ENCODE measurements at regions not wholly inside any gene's neighbourhood (a gene's known extent, or its start where the extent isn't known, plus 50 kb on each side); places are given as distances from the start of the nearest gene placed in this dataset.

DNA sequence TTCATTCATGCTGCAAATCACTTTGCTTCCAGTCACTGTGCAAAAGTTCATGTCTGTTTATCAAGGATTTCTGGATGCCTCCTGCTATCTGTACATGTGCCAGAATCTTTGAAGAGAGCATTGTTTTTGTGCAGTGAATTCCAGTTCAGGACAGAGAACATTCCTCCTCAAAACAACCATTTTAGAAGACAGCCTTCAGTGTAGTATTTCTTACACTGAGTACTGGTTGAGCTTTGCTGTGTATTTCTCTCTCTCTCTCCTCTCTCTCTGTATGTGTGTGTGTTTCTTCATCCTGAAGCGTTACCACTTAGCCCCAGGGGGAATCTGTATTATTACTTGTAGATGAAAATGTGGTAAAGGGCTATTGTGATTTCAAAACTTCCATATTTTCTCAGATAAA, 123.8 kb upstream of the CHL1 start:
- Histone ChIP-seq H3K9me3 (ENCODE audit: control insufficient read depth in 2 of 2, insufficient read depth in 1 of 2, low read length in 1 of 2) (no peaks in the 10 kb centered on the region), H3K4me3 (ENCODE audit: low read length in 2 of 2) (no peak overlapping the region), H3K27ac (ENCODE audit: low read depth in 1 of 2, low read length in 1 of 2) (no peak overlapping the region), H3K36me3 (ENCODE audit: control insufficient read depth in 2 of 2, insufficient read depth in 2 of 2, low read length in 1 of 2) (no peaks in the 10 kb centered on the region), H3K4me1 (ENCODE audit: control insufficient read depth in 2 of 2, insufficient read depth in 2 of 2, low read length in 2 of 2) (no peaks in the 10 kb centered on the region), H3K27me3 (ENCODE audit: control insufficient read depth in 2 of 2, insufficient read depth in 1 of 2, low read length in 1 of 2) (no peaks in the 10 kb centered on the region)
- WGBS: 86% methylated on average over 1 of the region's 1 CpG
- no peak for DNase-seq (ENCODE audit: low read depth in 6 of 9, low spot score in 9 of 9)

DNA sequence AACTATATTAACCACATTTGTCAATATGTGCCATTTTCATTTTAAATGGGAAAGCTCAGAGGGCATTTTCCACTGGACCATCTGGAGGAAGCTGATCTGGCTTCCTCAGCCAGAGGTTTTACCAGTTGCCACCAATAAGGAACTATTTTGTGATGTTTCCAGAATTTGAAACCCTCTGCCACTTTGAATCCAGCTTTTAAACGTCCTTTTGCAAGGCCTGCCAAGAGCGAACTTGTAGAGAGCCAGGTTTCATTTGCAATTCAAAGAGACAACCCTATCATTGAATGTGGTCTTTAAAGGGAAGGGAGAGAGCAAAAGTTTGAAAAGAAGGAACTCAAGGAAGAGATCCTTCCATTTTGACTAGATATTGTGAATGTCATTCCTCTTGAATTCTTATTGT, 123.3 kb upstream of the CHL1 start:
- Histone ChIP-seq H3K9me3 (ENCODE audit: control insufficient read depth in 2 of 2, insufficient read depth in 1 of 2, low read length in 1 of 2) (no peaks in the 10 kb centered on the region), H3K4me3 (ENCODE audit: low read length in 2 of 2) (no peak overlapping the region), H3K4me1 (ENCODE audit: control insufficient read depth in 2 of 2, insufficient read depth in 2 of 2, low read length in 2 of 2) (no peaks in the 10 kb centered on the region), H3K36me3 (ENCODE audit: control insufficient read depth in 2 of 2, insufficient read depth in 2 of 2, low read length in 1 of 2) (no peaks in the 10 kb centered on the region), H3K27ac (ENCODE audit: low read depth in 1 of 2, low read length in 1 of 2) (no peak overlapping the region), H3K27me3 (ENCODE audit: control insufficient read depth in 2 of 2, insufficient read depth in 1 of 2, low read length in 1 of 2) (no peaks in the 10 kb centered on the region)
- no peak for DNase-seq (ENCODE audit: low read depth in 6 of 9, low spot score in 9 of 9)
- WGBS: 37% methylated on average over 2 of the region's 2 CpGs

DNA sequence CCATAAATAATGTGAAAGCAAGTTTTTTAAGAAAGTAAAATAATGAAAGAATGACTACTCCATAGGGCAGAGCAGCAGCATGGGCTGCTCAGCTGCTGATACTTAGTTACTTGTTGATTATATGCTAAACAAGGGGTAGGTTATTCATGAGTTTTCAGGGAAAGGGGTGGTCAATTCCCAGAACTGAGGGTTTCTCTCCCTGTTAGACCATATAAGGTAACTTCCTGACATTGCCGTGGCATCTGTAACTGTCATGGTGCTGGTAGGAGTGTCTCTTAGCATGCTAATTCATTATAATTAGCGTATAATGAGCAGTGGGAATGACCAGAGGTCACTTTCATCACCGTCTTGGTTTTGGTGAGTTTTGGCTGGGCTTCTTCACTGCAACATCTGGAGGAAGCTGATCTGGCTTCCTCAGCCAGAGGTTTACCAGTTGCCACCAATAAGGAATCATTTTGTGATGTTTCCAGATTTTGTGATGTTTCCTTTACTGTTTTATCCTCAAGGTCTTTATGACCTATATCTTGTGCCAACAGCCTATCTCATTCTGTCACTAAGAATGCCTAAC, 121.8 kb upstream of the CHL1 start:
- Histone ChIP-seq H3K4me1 (ENCODE audit: control insufficient read depth in 2 of 2, insufficient read depth in 2 of 2, low read length in 2 of 2) (no peaks in the 10 kb centered on the region), H3K4me3 (ENCODE audit: low read length in 2 of 2) (no peak overlapping the region), H3K36me3 (ENCODE audit: control insufficient read depth in 2 of 2, insufficient read depth in 2 of 2, low read length in 1 of 2) (no peaks in the 10 kb centered on the region), H3K9me3 (ENCODE audit: control insufficient read depth in 2 of 2, insufficient read depth in 1 of 2, low read length in 1 of 2) (no peaks in the 10 kb centered on the region), H3K27me3 (ENCODE audit: control insufficient read depth in 2 of 2, insufficient read depth in 1 of 2, low read length in 1 of 2) (no peaks in the 10 kb centered on the region), H3K27ac (ENCODE audit: low read depth in 1 of 2, low read length in 1 of 2) (no peak overlapping the region)
- WGBS: 90% methylated on average over 3 of the region's 3 CpGs
- no peak for DNase-seq (ENCODE audit: low read depth in 6 of 9, low spot score in 9 of 9)

GRCh38 chr3:75260-75659, 121.3 kb upstream of the CHL1 start:
- Histone ChIP-seq H3K27ac (ENCODE audit: low read depth in 1 of 2, low read length in 1 of 2) (no peak overlapping the region), H3K9me3 (ENCODE audit: control insufficient read depth in 2 of 2, insufficient read depth in 1 of 2, low read length in 1 of 2) (no peaks in the 10 kb centered on the region), H3K4me3 (ENCODE audit: low read length in 2 of 2) (no peak overlapping the region), H3K4me1 (ENCODE audit: control insufficient read depth in 2 of 2, insufficient read depth in 2 of 2, low read length in 2 of 2) (no peaks in the 10 kb centered on the region), H3K27me3 (ENCODE audit: control insufficient read depth in 2 of 2, insufficient read depth in 1 of 2, low read length in 1 of 2) (no peaks in the 10 kb centered on the region), H3K36me3 (ENCODE audit: control insufficient read depth in 2 of 2, insufficient read depth in 2 of 2, low read length in 1 of 2) (no peaks in the 10 kb centered on the region)
- DNase-seq (ENCODE audit: low read depth in 6 of 9, low spot score in 9 of 9): no peak
- 85% methylated on average over 4 of the region's 4 CpGs for WGBS

DNA sequence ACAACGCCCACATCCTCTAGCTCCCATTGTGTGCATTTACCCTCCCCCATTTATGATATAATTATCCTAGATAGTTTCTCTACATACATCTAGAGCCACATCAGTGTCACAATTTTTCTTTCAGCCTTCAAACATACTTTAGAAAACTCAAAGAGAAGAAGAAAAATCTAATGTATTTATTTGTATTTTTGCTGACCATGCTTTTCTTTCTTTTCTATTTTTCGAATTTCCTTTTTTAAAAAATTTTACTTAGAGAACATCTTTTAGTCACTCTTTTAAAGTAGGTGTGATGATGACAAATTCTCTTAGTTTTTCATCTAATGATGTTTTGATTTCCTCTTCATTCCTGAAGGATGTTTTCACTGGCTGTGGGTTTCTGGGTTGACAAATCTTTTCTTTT, 117.0 kb upstream of the CHL1 start:
- H3K27ac ChIP-seq (ENCODE audit: low read depth in 1 of 2, low read length in 1 of 2): no peak overlapping the region
- WGBS: 63% methylated on average over 2 of the region's 2 CpGs
- no peaks in the 10 kb centered on the region for H3K36me3 ChIP-seq (ENCODE audit: control insufficient read depth in 2 of 2, insufficient read depth in 2 of 2, low read length in 1 of 2)
- no peak for DNase-seq (ENCODE audit: low read depth in 6 of 9, low spot score in 9 of 9)
- H3K4me1 ChIP-seq (ENCODE audit: control insufficient read depth in 2 of 2, insufficient read depth in 2 of 2, low read length in 2 of 2): no peaks in the 10 kb centered on the region
- no peak overlapping the region for H3K4me3 ChIP-seq (ENCODE audit: low read length in 2 of 2)
- H3K9me3 ChIP-seq (ENCODE audit: control insufficient read depth in 2 of 2, insufficient read depth in 1 of 2, low read length in 1 of 2): no peaks in the 10 kb centered on the region
- H3K27me3 ChIP-seq (ENCODE audit: control insufficient read depth in 2 of 2, insufficient read depth in 1 of 2, low read length in 1 of 2): no peaks in the 10 kb centered on the region

DNA sequence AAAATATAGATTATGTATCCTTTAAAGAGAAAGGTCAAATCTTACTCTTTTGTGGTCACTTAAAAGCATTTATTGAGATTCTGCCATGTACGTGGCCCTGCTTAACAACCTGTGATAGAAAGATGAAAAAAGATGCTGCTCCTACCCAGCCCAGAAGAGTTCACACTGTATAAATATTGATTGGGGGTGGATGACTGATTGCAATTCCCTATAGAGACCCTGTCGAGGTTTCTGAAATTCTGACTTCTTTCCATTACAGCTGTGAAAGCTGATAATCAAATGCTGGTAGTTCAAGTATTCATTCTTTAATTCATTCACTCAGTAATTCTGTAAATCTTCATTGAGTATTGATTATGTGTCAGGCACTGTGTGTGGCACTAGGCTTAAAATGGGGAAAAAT, 114.1 kb upstream of the CHL1 start:
- Histone ChIP-seq H3K4me1 (ENCODE audit: control insufficient read depth in 2 of 2, insufficient read depth in 2 of 2, low read length in 2 of 2) (no peaks in the 10 kb centered on the region), H3K4me3 (ENCODE audit: low read length in 2 of 2) (no peak overlapping the region), H3K9me3 (ENCODE audit: control insufficient read depth in 2 of 2, insufficient read depth in 1 of 2, low read length in 1 of 2) (no peaks in the 10 kb centered on the region), H3K36me3 (ENCODE audit: control insufficient read depth in 2 of 2, insufficient read depth in 2 of 2, low read length in 1 of 2) (no peaks in the 10 kb centered on the region), H3K27me3 (ENCODE audit: control insufficient read depth in 2 of 2, insufficient read depth in 1 of 2, low read length in 1 of 2) (no peaks in the 10 kb centered on the region), H3K27ac (ENCODE audit: low read depth in 1 of 2, low read length in 1 of 2) (no peak overlapping the region)
- no peak for DNase-seq (ENCODE audit: low read depth in 6 of 9, low spot score in 9 of 9)
- whole genome bisulfite sequencing: 87% methylated on average over 2 of the region's 2 CpGs

DNA sequence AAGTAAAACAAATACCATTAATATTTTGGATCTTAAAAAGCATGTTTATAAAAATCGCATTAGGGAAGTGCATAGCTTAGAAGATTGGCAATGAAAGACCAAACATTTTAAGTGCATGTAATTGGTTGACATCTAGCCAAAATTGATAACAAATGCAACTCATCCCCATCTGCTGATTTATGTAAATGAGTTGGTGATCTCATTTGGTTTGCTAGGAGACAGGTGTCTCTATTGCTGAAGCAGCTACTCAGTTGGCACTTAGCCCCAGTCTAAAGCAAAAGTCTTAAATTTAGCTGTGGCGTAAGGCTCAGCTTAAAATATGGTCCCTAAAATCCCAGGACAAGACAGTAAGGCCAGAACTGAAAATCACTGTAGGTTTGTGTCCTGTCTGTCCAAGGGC, 113.5 kb upstream of the CHL1 start:
- no peaks in the 10 kb centered on the region for H3K9me3 ChIP-seq (ENCODE audit: control insufficient read depth in 2 of 2, insufficient read depth in 1 of 2, low read length in 1 of 2)
- H3K27me3 ChIP-seq (ENCODE audit: control insufficient read depth in 2 of 2, insufficient read depth in 1 of 2, low read length in 1 of 2): no peaks in the 10 kb centered on the region
- no peak for DNase-seq (ENCODE audit: low read depth in 6 of 9, low spot score in 9 of 9)
- H3K4me1 ChIP-seq (ENCODE audit: control insufficient read depth in 2 of 2, insufficient read depth in 2 of 2, low read length in 2 of 2): no peaks in the 10 kb centered on the region
- H3K36me3 ChIP-seq (ENCODE audit: control insufficient read depth in 2 of 2, insufficient read depth in 2 of 2, low read length in 1 of 2): no peaks in the 10 kb centered on the region
- no peak overlapping the region for H3K27ac ChIP-seq (ENCODE audit: low read depth in 1 of 2, low read length in 1 of 2)
- 96% methylated on average over 2 of the region's 2 CpGs for WGBS
- H3K4me3 ChIP-seq (ENCODE audit: low read length in 2 of 2): no peak overlapping the region

GRCh38 chr3:85180-85579, 111.4 kb upstream of the CHL1 start:
- Histone ChIP-seq H3K27ac (ENCODE audit: low read depth in 1 of 2, low read length in 1 of 2) (no peak overlapping the region), H3K9me3 (ENCODE audit: control insufficient read depth in 2 of 2, insufficient read depth in 1 of 2, low read length in 1 of 2) (no peaks in the 10 kb centered on the region), H3K27me3 (ENCODE audit: control insufficient read depth in 2 of 2, insufficient read depth in 1 of 2, low read length in 1 of 2) (no peaks in the 10 kb centered on the region), H3K4me3 (ENCODE audit: low read length in 2 of 2) (no peak overlapping the region), H3K36me3 (ENCODE audit: control insufficient read depth in 2 of 2, insufficient read depth in 2 of 2, low read length in 1 of 2) (no peaks in the 10 kb centered on the region), H3K4me1 (ENCODE audit: control insufficient read depth in 2 of 2, insufficient read depth in 2 of 2, low read length in 2 of 2) (no peaks in the 10 kb centered on the region)
- DNase-seq (ENCODE audit: low read depth in 6 of 9, low spot score in 9 of 9): no peak
- WGBS: 94% methylated on average over 2 of the region's 2 CpGs

DNA sequence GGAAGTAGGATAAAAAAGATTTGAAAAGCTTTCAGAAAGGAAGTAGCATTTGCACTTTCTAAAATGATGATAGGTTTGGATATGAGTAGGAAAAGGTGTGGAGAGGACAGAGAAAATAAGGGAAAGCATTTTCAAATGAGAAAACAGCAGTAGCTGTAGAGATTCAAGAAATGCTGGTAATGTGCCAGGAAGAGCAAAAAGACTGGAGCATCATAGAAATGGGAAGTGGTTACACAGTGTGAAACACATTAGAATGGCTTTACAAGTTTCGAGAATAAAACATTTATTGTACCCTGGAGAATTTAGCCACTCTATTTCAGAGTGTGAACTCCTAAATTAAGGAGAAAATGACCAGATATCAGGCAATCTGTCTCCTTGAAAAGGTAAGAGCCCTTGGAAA, 108.3 kb upstream of the CHL1 start:
- 44% methylated on average over 1 of the region's 1 CpG for WGBS
- Histone ChIP-seq H3K27ac (ENCODE audit: low read depth in 1 of 2, low read length in 1 of 2) (no peak overlapping the region), H3K36me3 (ENCODE audit: control insufficient read depth in 2 of 2, insufficient read depth in 2 of 2, low read length in 1 of 2) (no peaks in the 10 kb centered on the region), H3K4me1 (ENCODE audit: control insufficient read depth in 2 of 2, insufficient read depth in 2 of 2, low read length in 2 of 2) (no peaks in the 10 kb centered on the region), H3K27me3 (ENCODE audit: control insufficient read depth in 2 of 2, insufficient read depth in 1 of 2, low read length in 1 of 2) (no peaks in the 10 kb centered on the region), H3K4me3 (ENCODE audit: low read length in 2 of 2) (no peak overlapping the region), H3K9me3 (ENCODE audit: control insufficient read depth in 2 of 2, insufficient read depth in 1 of 2, low read length in 1 of 2) (no peaks in the 10 kb centered on the region)
- DNase-seq (ENCODE audit: low read depth in 6 of 9, low spot score in 9 of 9): no peak

GRCh38 chr3:93746-94145, 102.8 kb upstream of the CHL1 start:
- Histone ChIP-seq H3K9me3 (ENCODE audit: control insufficient read depth in 2 of 2, insufficient read depth in 1 of 2, low read length in 1 of 2) (no peaks in the 10 kb centered on the region), H3K36me3 (ENCODE audit: control insufficient read depth in 2 of 2, insufficient read depth in 2 of 2, low read length in 1 of 2) (no peaks in the 10 kb centered on the region), H3K27me3 (ENCODE audit: control insufficient read depth in 2 of 2, insufficient read depth in 1 of 2, low read length in 1 of 2) (no peaks in the 10 kb centered on the region), H3K4me3 (ENCODE audit: low read length in 2 of 2) (no peak overlapping the region), H3K4me1 (ENCODE audit: control insufficient read depth in 2 of 2, insufficient read depth in 2 of 2, low read length in 2 of 2) (no peaks in the 10 kb centered on the region), H3K27ac (ENCODE audit: low read depth in 1 of 2, low read length in 1 of 2) (no peak overlapping the region)
- DNase-seq (ENCODE audit: low read depth in 6 of 9, low spot score in 9 of 9): no peak
- 94% methylated on average over 7 of the region's 7 CpGs for WGBS

All from thymus (tissue), 11 donors.